ENCODE measurements at regions not wholly inside any gene's neighbourhood (a gene's known extent, or its start where the extent isn't known, plus 50 kb on each side); places are given as distances from the start of the nearest gene placed in this dataset.

DNA sequence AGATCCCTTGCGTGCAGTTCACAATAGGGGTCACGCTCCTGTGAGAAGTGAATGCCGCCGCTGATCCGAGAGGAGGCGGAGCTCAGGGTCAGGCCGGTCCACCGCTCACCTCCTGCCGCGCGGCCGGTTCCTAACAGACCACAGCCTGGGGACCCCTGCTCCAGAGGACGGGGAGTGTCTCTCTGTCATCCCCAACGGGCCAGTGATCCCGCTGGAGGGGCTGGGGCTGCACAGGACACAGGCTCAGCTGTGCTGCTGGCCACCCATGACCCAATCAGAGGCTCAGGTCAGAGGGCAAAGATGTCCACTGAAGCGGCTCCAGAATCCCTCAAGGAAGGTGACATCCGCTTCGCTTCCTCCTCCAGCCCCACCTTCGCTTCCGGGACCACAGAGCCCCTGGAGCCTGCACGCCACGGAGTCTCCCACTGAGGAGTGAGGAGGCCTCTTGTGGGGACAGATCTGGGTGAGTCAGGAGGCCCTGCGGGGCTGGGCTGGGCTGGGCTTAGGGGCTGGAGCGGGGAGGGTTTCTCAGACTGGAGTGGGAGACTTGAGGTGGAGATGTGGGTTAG, 115.4 kb downstream of the METRNL start (continued):
- TF ChIP-seq EGR1 (IDR thresholded peaks at IDR 0.05; ENCODE audit: low read depth) (no peak), RAD21 (IDR thresholded peaks at IDR 0.05; ENCODE audit: low read depth) (no peak), YY1 (IDR thresholded peaks at IDR 0.05; ENCODE audit: extremely low read depth, insufficient replicate concordance, low read depth, low read length) (no peak), POLR2A (IDR thresholded peaks at IDR 0.05; ENCODE audit: borderline replicate concordance, extremely low read depth, insufficient read depth, insufficient read length) (no peak)

DNA sequence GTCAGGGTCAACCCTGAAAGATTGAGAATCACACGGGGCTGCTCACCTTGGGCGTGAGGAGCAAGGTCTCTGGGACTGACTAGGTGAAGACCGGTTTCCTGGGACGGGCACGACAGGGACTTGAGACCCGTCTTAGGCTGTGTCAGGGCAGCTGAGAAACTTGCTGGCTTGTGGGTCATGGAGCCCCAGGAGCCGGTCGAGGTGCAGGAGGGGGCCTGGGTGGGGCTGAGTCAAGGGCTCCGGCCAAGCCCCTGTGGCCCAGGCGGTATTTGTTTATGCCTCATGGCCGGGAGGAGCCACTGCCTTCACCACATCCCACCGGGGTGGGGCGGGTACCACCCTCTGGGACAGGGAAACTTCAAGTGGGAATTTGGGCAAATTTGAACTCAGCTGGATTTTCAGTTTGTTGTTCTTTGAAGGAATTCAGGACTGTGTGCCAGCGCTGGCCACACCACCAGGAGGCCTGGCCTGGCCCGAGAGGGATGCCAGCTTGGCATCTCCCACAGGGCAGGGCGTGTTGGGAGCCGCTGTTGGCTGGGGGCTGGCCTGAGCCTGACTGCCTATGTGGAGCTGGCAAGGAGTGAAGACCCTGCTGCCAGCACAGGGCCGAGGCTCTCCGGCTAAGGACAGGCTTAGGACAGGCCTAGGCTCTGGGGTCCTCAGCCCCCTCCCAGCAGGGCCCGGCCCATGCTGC, 116.1 kb downstream of the METRNL start:
- no peaks in the 10 kb centered on the region for H3K36me3 ChIP-seq (ENCODE audit: control insufficient read depth in 1 of 2, insufficient read depth in 2 of 2, low read length in 2 of 2)
- no TSS peak for BruUV-seq (replicated peaks)
- no peak for DNase-seq (ENCODE audit: low read depth, low spot score)
- no peaks in the 10 kb centered on the region for H3K27me3 ChIP-seq (ENCODE audit: insufficient read depth, low read length)
- CTCF ChIA-PET, result no interaction called here
- no peak overlapping the region for H2AFZ ChIP-seq (ENCODE audit: low read depth, low read length, poor library complexity, severe bottlenecking)
- no peak overlapping the region for H3K9ac ChIP-seq (ENCODE audit: low read length)
- RAD21 ChIA-PET (ENCODE audit: low non-redundant PET in 1 of 2, low total read pairs in 2 of 2, uncharacterized antibody in 2 of 2, unreplicated experiment in 2 of 2), result no interaction called here
- H4K20me1 ChIP-seq (ENCODE audit: insufficient read depth), result no peaks in the 10 kb centered on the region
- no peaks in the 10 kb centered on the region for H3K9me2 ChIP-seq (ENCODE audit: insufficient read depth)
- H3K79me2 ChIP-seq (ENCODE audit: insufficient read depth, low read length), result no peaks in the 10 kb centered on the region
- POLR2A ChIA-PET, result no interaction called here
- no peak overlapping the region for H3K4me2 ChIP-seq (ENCODE audit: low read length)
- peaks cover 0 to 5% of the 10 kb centered on the region in 2 experiments; a peak in 1 of 4 replicates for H3K9me3 ChIP-seq (ENCODE audit: control insufficient read depth in 1 of 2, insufficient read depth in 1 of 2, low read depth in 1 of 2, low read length in 2 of 2)
- ATAC-seq, result no peak
- no peak overlapping the region for H3K27ac ChIP-seq (ENCODE audit: low read depth, low read length)
- no peak overlapping the region for H3K4me3 ChIP-seq (replicated peaks in 1 of 2; ENCODE audit: low read depth in 1 of 2, low read length in 2 of 2)
- peaks cover 0 to 10% of the 10 kb centered on the region in 2 experiments; a peak in 1 of 4 replicates for H3K4me1 ChIP-seq (ENCODE audit: control insufficient read depth in 1 of 2, insufficient read depth in 2 of 2, low read length in 2 of 2)
- intact Hi-C loops (cut with micrococcal nuclease), result no loop called here
- TF ChIP-seq CTCF (IDR thresholded peaks at IDR 0.05 in 2 of 3, conservative IDR thresholded peaks at IDR 0.05 in 1 of 3; ENCODE audit: borderline replicate concordance in 1 of 3, insufficient read depth in 1 of 3, low read depth in 2 of 3, low read length in 2 of 3), result no peak
- TF ChIP-seq SIN3A (IDR thresholded peaks at IDR 0.05; ENCODE audit: low read depth), result no peak
- TF ChIP-seq FOSL1 (IDR thresholded peaks at IDR 0.05; ENCODE audit: low read depth), result no peak
- no peak for TF ChIP-seq POLR2AphosphoS5 (IDR thresholded peaks at IDR 0.05; ENCODE audit: low read depth, low read length)
- TF ChIP-seq POLR2A (IDR thresholded peaks at IDR 0.05; ENCODE audit: borderline replicate concordance, extremely low read depth, insufficient read depth, insufficient read length), result no peak
- TF ChIP-seq, protein P1, sequence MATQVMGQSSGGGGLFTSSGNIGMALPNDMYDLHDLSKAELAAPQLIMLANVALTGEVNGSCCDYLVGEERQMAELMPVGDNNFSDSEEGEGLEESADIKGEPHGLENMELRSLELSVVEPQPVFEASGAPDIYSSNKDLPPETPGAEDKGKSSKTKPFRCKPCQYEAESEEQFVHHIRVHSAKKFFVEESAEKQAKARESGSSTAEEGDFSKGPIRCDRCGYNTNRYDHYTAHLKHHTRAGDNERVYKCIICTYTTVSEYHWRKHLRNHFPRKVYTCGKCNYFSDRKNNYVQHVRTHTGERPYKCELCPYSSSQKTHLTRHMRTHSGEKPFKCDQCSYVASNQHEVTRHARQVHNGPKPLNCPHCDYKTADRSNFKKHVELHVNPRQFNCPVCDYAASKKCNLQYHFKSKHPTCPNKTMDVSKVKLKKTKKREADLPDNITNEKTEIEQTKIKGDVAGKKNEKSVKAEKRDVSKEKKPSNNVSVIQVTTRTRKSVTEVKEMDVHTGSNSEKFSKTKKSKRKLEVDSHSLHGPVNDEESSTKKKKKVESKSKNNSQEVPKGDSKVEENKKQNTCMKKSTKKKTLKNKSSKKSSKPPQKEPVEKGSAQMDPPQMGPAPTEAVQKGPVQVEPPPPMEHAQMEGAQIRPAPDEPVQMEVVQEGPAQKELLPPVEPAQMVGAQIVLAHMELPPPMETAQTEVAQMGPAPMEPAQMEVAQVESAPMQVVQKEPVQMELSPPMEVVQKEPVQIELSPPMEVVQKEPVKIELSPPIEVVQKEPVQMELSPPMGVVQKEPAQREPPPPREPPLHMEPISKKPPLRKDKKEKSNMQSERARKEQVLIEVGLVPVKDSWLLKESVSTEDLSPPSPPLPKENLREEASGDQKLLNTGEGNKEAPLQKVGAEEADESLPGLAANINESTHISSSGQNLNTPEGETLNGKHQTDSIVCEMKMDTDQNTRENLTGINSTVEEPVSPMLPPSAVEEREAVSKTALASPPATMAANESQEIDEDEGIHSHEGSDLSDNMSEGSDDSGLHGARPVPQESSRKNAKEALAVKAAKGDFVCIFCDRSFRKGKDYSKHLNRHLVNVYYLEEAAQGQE (IDR thresholded peaks at IDR 0.05; ENCODE audit: low read depth), result no peak
- no peak for TF ChIP-seq CEBPB (IDR thresholded peaks at IDR 0.05; ENCODE audit: low read depth)
- no peak for TF ChIP-seq ELF1 (IDR thresholded peaks at IDR 0.05; ENCODE audit: borderline replicate concordance, low read depth)
- TF ChIP-seq, protein P2, sequence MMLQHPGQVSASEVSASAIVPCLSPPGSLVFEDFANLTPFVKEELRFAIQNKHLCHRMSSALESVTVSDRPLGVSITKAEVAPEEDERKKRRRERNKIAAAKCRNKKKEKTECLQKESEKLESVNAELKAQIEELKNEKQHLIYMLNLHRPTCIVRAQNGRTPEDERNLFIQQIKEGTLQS (IDR thresholded peaks at IDR 0.05), result no peak
- TF ChIP-seq EZH2 (IDR thresholded peaks at IDR 0.05), result no peak
- TF ChIP-seq TCF7L2 (IDR thresholded peaks at IDR 0.05; ENCODE audit: borderline replicate concordance, extremely low read depth, insufficient read depth, insufficient read length), result no peak
- no peak for TF ChIP-seq MAX (IDR thresholded peaks at IDR 0.05)
- no peak for TF ChIP-seq ZNF274 (IDR thresholded peaks at IDR 0.05; ENCODE audit: low read depth, low read length)
- TF ChIP-seq RAD21 (IDR thresholded peaks at IDR 0.05; ENCODE audit: low read depth), result no peak
